Body of pancreas (tissue), 4 donors: ENCODE measurements at regions not wholly inside any gene's neighbourhood (a gene's known extent, or its start where the extent isn't known, plus 50 kb on each side); places are given as distances from the start of the nearest gene placed in this dataset.

ENCODE experiments used
- CTCF ChIP-seq, 7 experiments: fragments of 450-650 bp in 4 of 7; fragments of 200-600 bp in 3 of 7; sonication (generic) in 3 of 7; IDR thresholded peaks; one replicate each; pipeline ENCODE4 v1.5.1; 2016 to 2019; ENCODE audit warnings: antibody characterized with exemption in 7 of 7
- POLR2A ChIP-seq, 3 donors: fragments of 450-650 bp; IDR thresholded peaks; one replicate each; pipeline ENCODE4 v1.6.1; 2016; ENCODE audit warnings: antibody characterized with exemption in 3 of 3, mild to moderate bottlenecking in 2 of 3

- TF ChIP-seq POLR2A (IDR thresholded peaks at IDR 0.05) = no peak
- TF ChIP-seq CTCF (IDR thresholded peaks at IDR 0.05) = no peak
Measured at GRCh38 chr16:26993963-26994362, 72.8 kb upstream of the C16orf82 start.
